H9 (cell line): ENCODE measurements at regions not wholly inside any gene's neighbourhood (a gene's known extent, or its start where the extent isn't known, plus 50 kb on each side); places are given as distances from the start of the nearest gene placed in this dataset.

Experiments
- DNase-seq: peaks from one replicate; pipeline ENCODE4 v3.0.0-alpha.2; 2017
- H2AFZ ChIP-seq: one replicate; pipeline ENCODE4 v1.6.1; 2013; ENCODE audit warnings: mild to moderate bottlenecking, low read length, control low read depth, moderate library complexity
- H2AK5ac ChIP-seq: 2 replicates; pipeline ENCODE4 v1.6.1; 2013; ENCODE audit warnings: low read length, control low read depth, mixed read lengths; ENCODE audit not compliant: insufficient read length
- H2BK120ac ChIP-seq: one replicate; pipeline ENCODE4 v1.6.1; 2013; ENCODE audit warnings: low read depth, mild to moderate bottlenecking, low read length, control low read depth, inconsistent platforms; ENCODE audit not compliant: poor library complexity, severe bottlenecking
- H2BK12ac ChIP-seq: 2 replicates; pipeline ENCODE4 v1.6.1; 2013; ENCODE audit warnings: low read length, control low read depth, mixed read lengths, low read depth; ENCODE audit not compliant: insufficient read length
- H2BK15ac ChIP-seq: 2 replicates; pipeline ENCODE4 v1.6.1; 2013; ENCODE audit warnings: low read depth, low read length, control low read depth
- H2BK20ac ChIP-seq: one replicate; pipeline ENCODE4 v1.6.1; 2013; ENCODE audit warnings: low read depth, mild to moderate bottlenecking, low read length, control low read depth, inconsistent platforms; ENCODE audit not compliant: poor library complexity, severe bottlenecking
- H2BK5ac ChIP-seq: 2 replicates; pipeline ENCODE4 v1.6.1; 2013; ENCODE audit warnings: low read length, control low read depth, mixed read lengths; ENCODE audit not compliant: insufficient read length
- H3K14ac ChIP-seq: 2 replicates; pipeline ENCODE4 v1.6.1; 2013; ENCODE audit warnings: low read length, control low read depth; ENCODE audit not compliant: insufficient read depth
- H3K18ac ChIP-seq: 2 replicates; pipeline ENCODE4 v1.6.1; 2013; ENCODE audit warnings: low read depth, mild to moderate bottlenecking, mixed read lengths, low read length, control low read depth; ENCODE audit not compliant: insufficient read length
- H3K23ac ChIP-seq: 2 replicates; pipeline ENCODE4 v1.6.1; 2013; ENCODE audit warnings: low read length, control low read depth, mixed read lengths, low read depth; ENCODE audit not compliant: insufficient read length
- H3K23me2 ChIP-seq: 2 replicates; pipeline ENCODE4 v1.6.1; 2013; ENCODE audit warnings: low read depth, mild to moderate bottlenecking, mixed read lengths, low read length, control low read depth; ENCODE audit not compliant: insufficient read length, poor library complexity, severe bottlenecking
- H3K27ac ChIP-seq: 2 replicates; pipeline ENCODE4 v1.5.1; 2013; ENCODE audit warnings: low read length, control low read depth, mixed read lengths, low read depth; ENCODE audit not compliant: insufficient read length
- H3K27me3 ChIP-seq: 2 replicates; pipeline ENCODE4 v1.6.1; 2013; ENCODE audit warnings: low read length, control low read depth, inconsistent platforms; ENCODE audit not compliant: insufficient read depth
- H3K4ac ChIP-seq: 2 replicates; pipeline ENCODE4 v1.6.1; 2013; ENCODE audit warnings: low read depth, mild to moderate bottlenecking, control low read depth, inconsistent platforms, low read length, moderate library complexity
- H3K4me1 ChIP-seq: 2 replicates; pipeline ENCODE4 v1.6.1; 2013; ENCODE audit warnings: low read length, control low read depth, inconsistent platforms; ENCODE audit not compliant: insufficient read depth
- H3K4me2 ChIP-seq: 2 replicates; pipeline ENCODE4 v1.6.1; 2013; ENCODE audit warnings: low read length, control low read depth, mixed read lengths; ENCODE audit not compliant: insufficient read length, insufficient read depth
- H3K56ac ChIP-seq: 2 replicates; pipeline ENCODE4 v1.6.1; 2013; ENCODE audit warnings: low read depth, mild to moderate bottlenecking, mixed read lengths, low read length, control low read depth; ENCODE audit not compliant: insufficient read length
- H3K79me1 ChIP-seq: 2 replicates; pipeline ENCODE4 v1.6.1; 2013; ENCODE audit warnings: low read depth, mild to moderate bottlenecking, moderate library complexity, low read length, control low read depth, inconsistent platforms; ENCODE audit not compliant: insufficient read depth, poor library complexity, severe bottlenecking
- H3K79me2 ChIP-seq: 2 replicates; pipeline ENCODE4 v1.6.1; 2013; ENCODE audit warnings: low read length, control low read depth, inconsistent platforms; ENCODE audit not compliant: insufficient read depth
- H3K9ac ChIP-seq: 2 replicates; pipeline ENCODE4 v1.6.1; 2013; ENCODE audit warnings: low read length, control low read depth, mixed read lengths; ENCODE audit not compliant: insufficient read length; ENCODE audit errors: extremely low read depth
- H3K9me3 ChIP-seq: one replicate; pipeline ENCODE4 v1.6.1; 2013; ENCODE audit warnings: low read depth, low read length, inconsistent platforms; ENCODE audit not compliant: control insufficient read depth
- H3T11ph ChIP-seq: one replicate; pipeline ENCODE4 v1.6.1; 2013; ENCODE audit warnings: mild to moderate bottlenecking, low read length, control low read depth, inconsistent platforms
- H4K20me1 ChIP-seq: one replicate; pipeline ENCODE4 v1.6.1; 2013; ENCODE audit not compliant: control insufficient read depth, insufficient read length, insufficient read depth
- H4K5ac ChIP-seq: 2 replicates; pipeline ENCODE4 v1.6.1; 2013; ENCODE audit warnings: low read depth, mild to moderate bottlenecking, mixed read lengths, low read length, control low read depth; ENCODE audit not compliant: insufficient read length
- H4K8ac ChIP-seq: replicated peaks from 2 replicates; pipeline ENCODE4 v1.6.1; 2013; ENCODE audit warnings: low read length, control low read depth, mixed read lengths, low read depth; ENCODE audit not compliant: insufficient read length
- H4K91ac ChIP-seq: 2 replicates; pipeline ENCODE4 v1.6.1; 2013; ENCODE audit warnings: low read depth, mild to moderate bottlenecking, moderate library complexity, mixed read lengths, low read length, control low read depth; ENCODE audit not compliant: insufficient read length
- H3K27ac Mint-ChIP-seq, 3 experiments: 2 replicates in 2 of 3; 3 replicates in 1 of 3; pipeline ENCODE4 v1.8.0; 2020 to 2021; ENCODE audit warnings: mixed read lengths in 3 of 3, mild to moderate bottlenecking in 1 of 3, moderate library complexity in 1 of 3
- H3K27me3 Mint-ChIP-seq: 2 replicates; pipeline ENCODE4 v1.8.0; 2021; ENCODE audit warnings: low read depth, mild to moderate bottlenecking, moderate library complexity, mixed read lengths
- H3K36me3 Mint-ChIP-seq, 3 experiments: 2 replicates in 2 of 3; 3 replicates in 1 of 3; pipeline ENCODE4 v1.8.0; 2020 to 2021; ENCODE audit warnings: low read depth in 3 of 3, mixed read lengths in 3 of 3; ENCODE audit not compliant: insufficient read depth in 1 of 3
- H3K4me1 Mint-ChIP-seq, 2 experiments: 2 replicates each; pipeline ENCODE4 v1.8.0; 2020; ENCODE audit warnings: mixed read lengths in 2 of 2
- H3K4me3 Mint-ChIP-seq, 2 experiments: 2 replicates in 1 of 2; 3 replicates in 1 of 2; pipeline ENCODE4 v1.8.0; 2020 to 2021; ENCODE audit warnings: mild to moderate bottlenecking in 2 of 2, mixed read lengths in 2 of 2, moderate library complexity in 1 of 2
- H3K9me3 Mint-ChIP-seq, 2 experiments: 2 replicates in 1 of 2; 3 replicates in 1 of 2; pipeline ENCODE4 v1.8.0; 2020; ENCODE audit warnings: mild to moderate bottlenecking in 2 of 2, mixed read lengths in 2 of 2, moderate library complexity in 1 of 2
- CTCF ChIP-seq: fragments of 200-600 bp; sonication (generic); conservative IDR thresholded peaks from 3 replicates; pipeline ENCODE4 v1.8.0; 2021; ENCODE audit warnings: antibody characterized with exemption, mild to moderate bottlenecking

- Histone ChIP-seq H3K14ac (no peak overlapping the region), H3K27ac (no peak overlapping the region), H3K56ac (no peak overlapping the region), H3T11ph (no peak overlapping the region), H2BK5ac (no peak overlapping the region), H3K9ac (no peak overlapping the region), H2BK20ac (no peak overlapping the region), H2BK12ac (no peak overlapping the region), H4K91ac (no peak overlapping the region), H3K9me3 (no peaks in the 10 kb centered on the region), H2AFZ (no peak overlapping the region), H3K4me2 (no peak overlapping the region), H3K23me2 (no peaks in the 10 kb centered on the region), H3K23ac (no peak overlapping the region), H2BK15ac (no peak overlapping the region), H3K79me2 (no peaks in the 10 kb centered on the region), H4K20me1 (no peaks in the 10 kb centered on the region), H3K79me1 (no peaks in the 10 kb centered on the region), H3K4ac (no peak overlapping the region), H3K4me1 (no peaks in the 10 kb centered on the region), H4K8ac (no peak overlapping the region), H2AK5ac (no peak overlapping the region), H4K5ac (no peak overlapping the region), H3K18ac (no peak overlapping the region), H2BK120ac (no peak overlapping the region), H3K27me3 (no peaks in the 10 kb centered on the region)
- Mint-ChIP-seq H3K27me3 (no peaks in the 10 kb centered on the region), H3K27ac (no peak overlapping the region), H3K4me1 (peaks cover 0 to 3% of the 10 kb centered on the region in 2 experiments; a peak in 1 of 4 replicates), H3K36me3 (peaks cover 0 to 1% (median 0%) of the 10 kb centered on the region in 3 experiments; a peak in 1 of 7 replicates), H3K4me3 (no peak overlapping the region), H3K9me3 (no peaks in the 10 kb centered on the region)
- no peak for DNase-seq
- no peak for TF ChIP-seq CTCF
These were observed 726.8 kb downstream of the BCL11B start for GRCh38 chr14:98545181-98545580.
